Skin epidermis (tissue), 12 donors: ENCODE measurements at regions not wholly inside any gene's neighbourhood (a gene's known extent, or its start where the extent isn't known, plus 50 kb on each side); places are given as distances from the start of the nearest gene placed in this dataset.
"Not testable (repeated sequence)": the region's sequence is repeated elsewhere in the genome, so short reads cannot be mapped to it uniquely, and the experiment has no call there.

Experiments
- H3K27ac ChIP-seq, 21 experiments: fragments of 200-600 bp; sonication (generic) in 11 of 21; one replicate each; pipeline ENCODE4 v1.5.0; 2020; ENCODE audit warnings: mild to moderate bottlenecking in 3 of 21, inconsistent platforms in 2 of 21, moderate library complexity in 2 of 21
- H3K4me3 ChIP-seq, 7 experiments: fragments of 200-600 bp; sonication (generic) in 2 of 7; one replicate each; pipeline ENCODE4 v1.5.0; 2020; ENCODE audit warnings: inconsistent platforms in 2 of 7, mild to moderate bottlenecking in 2 of 7, moderate library complexity in 1 of 7

- not testable (repeated sequence) for H3K4me3 ChIP-seq, H3K27ac ChIP-seq
Measured at GRCh38 chr2:91599000-91599399, 2907.5 kb downstream of the RPIA start.

GRCh38 chr2:91602860-91603259, 2911.4 kb downstream of the RPIA start:
- not testable (repeated sequence) for H3K4me3 ChIP-seq, H3K27ac ChIP-seq

- H3K27ac ChIP-seq, H3K4me3 ChIP-seq: not testable (repeated sequence)
Measured at GRCh38 chr2:91603996-91604395, 2912.5 kb downstream of the RPIA start.

- H3K4me3 ChIP-seq, H3K27ac ChIP-seq: not testable (repeated sequence)
Measured at GRCh38 chr2:91604629-91605028, 2913.2 kb downstream of the RPIA start.

- H3K4me3 ChIP-seq, H3K27ac ChIP-seq: not testable (repeated sequence)
Measured at GRCh38 chr2:91623739-91624138, 2932.3 kb downstream of the RPIA start.

- not testable (repeated sequence) for H3K4me3 ChIP-seq, H3K27ac ChIP-seq
Measured at GRCh38 chr2:91628471-91628870, 2937.0 kb downstream of the RPIA start.

GRCh38 chr2:91657193-91657592, 2965.7 kb downstream of the RPIA start:
- not testable (repeated sequence) for H3K27ac ChIP-seq, H3K4me3 ChIP-seq

GRCh38 chr2:91658336-91658735, 2966.9 kb downstream of the RPIA start:
- H3K4me3 ChIP-seq, H3K27ac ChIP-seq: not testable (repeated sequence)

- Histone ChIP-seq H3K4me3 (peak overlapping the region in 6 of 7 experiments; percentile 18 to 48 (median 33)), H3K27ac (peak overlapping the region in 6 of 21 experiments; percentile 23 to 69 (median 43))
Measured at GRCh38 chr2:91659189-91659916, 2967.9 kb downstream of the RPIA start.

GRCh38 chr2:91659917-91660275, 2968.4 kb downstream of the RPIA start:
- H3K27ac ChIP-seq: not testable (repeated sequence)
- H3K4me3 ChIP-seq: peak overlapping the region in 6 of 7 experiments; percentile 18 to 48 (median 33)

GRCh38 chr2:91667341-91667740, 2975.9 kb downstream of the RPIA start:
- not testable (repeated sequence) for H3K27ac ChIP-seq, H3K4me3 ChIP-seq

GRCh38 chr2:91685541-91685940, 2994.1 kb downstream of the RPIA start:
- H3K27ac ChIP-seq, H3K4me3 ChIP-seq: not testable (repeated sequence)

GRCh38 chr2:91686046-91686445, 2994.6 kb downstream of the RPIA start:
- H3K27ac ChIP-seq, H3K4me3 ChIP-seq: not testable (repeated sequence)
